ENCODE measurements at regions not wholly inside any gene's neighbourhood (a gene's known extent, or its start where the extent isn't known, plus 50 kb on each side); places are given as distances from the start of the nearest gene placed in this dataset.

DNA sequence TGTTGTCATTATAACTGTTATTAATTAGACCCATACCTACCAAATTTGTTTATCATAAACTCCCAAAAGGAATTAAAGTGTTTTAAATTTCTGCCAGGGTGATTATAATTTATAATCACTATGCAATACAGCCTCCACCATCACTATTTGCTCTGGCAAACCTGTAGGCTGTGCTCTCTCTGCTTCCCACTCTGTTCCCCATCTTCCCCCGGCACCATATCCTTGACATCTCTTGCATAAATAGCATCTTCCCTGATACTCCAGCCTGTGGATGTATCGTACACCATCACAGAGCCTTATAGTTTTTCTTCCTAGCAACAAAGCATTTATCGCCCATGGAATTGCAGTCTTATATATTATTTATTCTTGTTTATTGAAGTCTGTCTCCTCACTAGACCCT is 181.5 kb upstream of the TSC22D1 start:
- H3K4me2 ChIP-seq (ENCODE audit: low read depth, low read length): no peak overlapping the region
- H3K9me3 ChIP-seq (replicated peaks; ENCODE audit: insufficient read depth, low read length): no peaks in the 10 kb centered on the region
- no peaks in the 10 kb centered on the region for H4K20me1 ChIP-seq (ENCODE audit: insufficient read depth, low read length)
- H3F3A ChIP-seq (ENCODE audit: insufficient read depth, low read length): no peaks in the 10 kb centered on the region
- no peak overlapping the region for H3K27ac ChIP-seq (ENCODE audit: low read length)
- H2AFZ ChIP-seq (ENCODE audit: low read length): no peak overlapping the region
- no peaks in the 10 kb centered on the region for H3K79me2 ChIP-seq (ENCODE audit: low read length)
- H3K4me1 ChIP-seq (ENCODE audit: low read length): no peaks in the 10 kb centered on the region
- no peak overlapping the region for H3K4me3 ChIP-seq (ENCODE audit: low read length)
- no peaks in the 10 kb centered on the region for H3K27me3 ChIP-seq (replicated peaks; ENCODE audit: insufficient read depth, low read length)
- no peak for TF ChIP-seq EZH2phosphoT487 (IDR thresholded peaks at IDR 0.05; ENCODE audit: low read length)
- TF ChIP-seq EZH2 (optimal IDR thresholded peaks at IDR 0.05; ENCODE audit: low read depth, low read length): no peak
- no peak for TF ChIP-seq CTCF (IDR thresholded peaks at IDR 0.05; ENCODE audit: low read length)
- no peak overlapping the region for H3K9ac ChIP-seq (ENCODE audit: low read length)
- no peaks in the 10 kb centered on the region for H3K36me3 ChIP-seq (replicated peaks; ENCODE audit: insufficient read depth, low read length)
- DNase-seq: no peak
- no peaks in the 10 kb centered on the region for H3K9me2 ChIP-seq (replicated peaks; ENCODE audit: insufficient read depth, low read length)

GRCh38 chr13:44756276-44756810 is 180.2 kb upstream of the TSC22D1 start:
- TF ChIP-seq CTCF (IDR thresholded peaks at IDR 0.05; ENCODE audit: low read length) (no peak), EZH2 (optimal IDR thresholded peaks at IDR 0.05; ENCODE audit: low read depth, low read length) (no peak), EZH2phosphoT487 (IDR thresholded peaks at IDR 0.05; ENCODE audit: low read length) (no peak)
- no peak overlapping the region for H3K9ac ChIP-seq (ENCODE audit: low read length)
- no peaks in the 10 kb centered on the region for H3K9me3 ChIP-seq (replicated peaks; ENCODE audit: insufficient read depth, low read length)
- H3K36me3 ChIP-seq (replicated peaks; ENCODE audit: insufficient read depth, low read length): no peaks in the 10 kb centered on the region
- DNase-seq: no peak
- H3K27me3 ChIP-seq (replicated peaks; ENCODE audit: insufficient read depth, low read length): no peaks in the 10 kb centered on the region
- H3K79me2 ChIP-seq (ENCODE audit: low read length): no peaks in the 10 kb centered on the region
- H3K4me3 ChIP-seq (ENCODE audit: low read length): no peak overlapping the region
- no peaks in the 10 kb centered on the region for H3K9me2 ChIP-seq (replicated peaks; ENCODE audit: insufficient read depth, low read length)
- no peaks in the 10 kb centered on the region for H3K4me1 ChIP-seq (ENCODE audit: low read length)
- H3K27ac ChIP-seq (ENCODE audit: low read length): no peak overlapping the region
- H4K20me1 ChIP-seq (ENCODE audit: insufficient read depth, low read length): no peaks in the 10 kb centered on the region
- H3F3A ChIP-seq (ENCODE audit: insufficient read depth, low read length): no peaks in the 10 kb centered on the region
- no peak overlapping the region for H3K4me2 ChIP-seq (ENCODE audit: low read depth, low read length)
- H2AFZ ChIP-seq (ENCODE audit: low read length): no peak overlapping the region

- Histone ChIP-seq H3K9ac (ENCODE audit: low read length) (no peak overlapping the region), H4K20me1 (ENCODE audit: insufficient read depth, low read length) (no peaks in the 10 kb centered on the region)
These were observed 179.7 kb upstream of the TSC22D1 start for GRCh38 chr13:44755872-44756271.

More at GRCh38 chr13:44755872-44756271, 179.7 kb upstream of the TSC22D1 start:
- Histone ChIP-seq H3K27ac (ENCODE audit: low read length) (no peak overlapping the region), H3F3A (ENCODE audit: insufficient read depth, low read length) (no peaks in the 10 kb centered on the region), H3K9me3 (replicated peaks; ENCODE audit: insufficient read depth, low read length) (no peaks in the 10 kb centered on the region), H3K27me3 (replicated peaks; ENCODE audit: insufficient read depth, low read length) (no peaks in the 10 kb centered on the region), H3K9me2 (replicated peaks; ENCODE audit: insufficient read depth, low read length) (no peaks in the 10 kb centered on the region), H3K4me3 (ENCODE audit: low read length) (no peak overlapping the region), H3K4me1 (ENCODE audit: low read length) (no peaks in the 10 kb centered on the region), H3K79me2 (ENCODE audit: low read length) (no peaks in the 10 kb centered on the region), H3K4me2 (ENCODE audit: low read depth, low read length) (no peak overlapping the region), H2AFZ (ENCODE audit: low read length) (no peak overlapping the region), H3K36me3 (replicated peaks; ENCODE audit: insufficient read depth, low read length) (no peaks in the 10 kb centered on the region)
- no peak for DNase-seq
- no peak for TF ChIP-seq EZH2 (optimal IDR thresholded peaks at IDR 0.05; ENCODE audit: low read depth, low read length)
- TF ChIP-seq CTCF (IDR thresholded peaks at IDR 0.05; ENCODE audit: low read length): no peak
- no peak for TF ChIP-seq EZH2phosphoT487 (IDR thresholded peaks at IDR 0.05; ENCODE audit: low read length)
